HCT116 (cell line): ENCODE measurements at regions not wholly inside any gene's neighbourhood (a gene's known extent, or its start where the extent isn't known, plus 50 kb on each side); places are given as distances from the start of the nearest gene placed in this dataset.

Experiments
- ATF3 ChIP-seq: IDR thresholded peaks from 2 replicates; pipeline ENCODE4 v1.6.1; 2012
- EGR1 ChIP-seq: IDR thresholded peaks from 2 replicates; pipeline ENCODE4 v1.6.1; 2012; ENCODE audit warnings: low read depth
- EZH2 ChIP-seq: fragments of 200-600 bp; sonication (generic); IDR thresholded peaks from 2 replicates; pipeline ENCODE4 v1.6.1; 2017; ENCODE audit warnings: antibody characterized with exemption, mixed run types
- EZH2phosphoT487 ChIP-seq: fragments of 200-600 bp; IDR thresholded peaks from 2 replicates; pipeline ENCODE4 v1.6.1; 2018; ENCODE audit warnings: antibody characterized with exemption, borderline replicate concordance
- POLR2A ChIP-seq: IDR thresholded peaks from 2 replicates; pipeline ENCODE4 v1.7.0; 2011; ENCODE audit warnings: borderline replicate concordance; ENCODE audit not compliant: insufficient read depth, insufficient read length; ENCODE audit errors: extremely low read depth
- POLR2AphosphoS5 ChIP-seq: IDR thresholded peaks from 2 replicates; pipeline ENCODE4 v1.6.1; 2011; ENCODE audit warnings: mild to moderate bottlenecking, low read depth, low read length, moderate library complexity
- SIN3A ChIP-seq: IDR thresholded peaks from 2 replicates; pipeline ENCODE4 v1.6.1; 2012; ENCODE audit warnings: low read depth
- SRF ChIP-seq: IDR thresholded peaks from 2 replicates; pipeline ENCODE4 v1.6.1; 2012; ENCODE audit warnings: low read depth
- YY1 ChIP-seq: IDR thresholded peaks from 2 replicates; pipeline ENCODE4 v1.6.1; 2011; ENCODE audit warnings: low read length, low read depth, moderate library complexity, mild to moderate bottlenecking; ENCODE audit not compliant: insufficient replicate concordance; ENCODE audit errors: extremely low read depth
- ZFX ChIP-seq: fragments of 450-650 bp; IDR thresholded peaks from 2 replicates; pipeline ENCODE4 v1.6.1; 2017
- TF ChIP-seq, protein P1 (sequence below), 3 experiments: fragments of 200-600 bp in 1 of 3; sonication (generic) in 1 of 3; IDR thresholded peaks in 2 of 3; conservative IDR thresholded peaks in 1 of 3; 2 replicates each; pipeline ENCODE4 v1.5.1; 2012 to 2017; ENCODE audit warnings: low read depth in 2 of 3, low read length in 2 of 3, antibody characterized with exemption in 1 of 3, borderline replicate concordance in 1 of 3, control low read depth in 1 of 3, mild to moderate bottlenecking in 1 of 3, mixed read lengths in 1 of 3, mixed run types in 1 of 3, moderate library complexity in 1 of 3; ENCODE audit not compliant: insufficient read depth in 1 of 3
- TF ChIP-seq, protein P2 (sequence below): IDR thresholded peaks from 2 replicates; pipeline ENCODE4 v1.6.1; 2012

DNA sequence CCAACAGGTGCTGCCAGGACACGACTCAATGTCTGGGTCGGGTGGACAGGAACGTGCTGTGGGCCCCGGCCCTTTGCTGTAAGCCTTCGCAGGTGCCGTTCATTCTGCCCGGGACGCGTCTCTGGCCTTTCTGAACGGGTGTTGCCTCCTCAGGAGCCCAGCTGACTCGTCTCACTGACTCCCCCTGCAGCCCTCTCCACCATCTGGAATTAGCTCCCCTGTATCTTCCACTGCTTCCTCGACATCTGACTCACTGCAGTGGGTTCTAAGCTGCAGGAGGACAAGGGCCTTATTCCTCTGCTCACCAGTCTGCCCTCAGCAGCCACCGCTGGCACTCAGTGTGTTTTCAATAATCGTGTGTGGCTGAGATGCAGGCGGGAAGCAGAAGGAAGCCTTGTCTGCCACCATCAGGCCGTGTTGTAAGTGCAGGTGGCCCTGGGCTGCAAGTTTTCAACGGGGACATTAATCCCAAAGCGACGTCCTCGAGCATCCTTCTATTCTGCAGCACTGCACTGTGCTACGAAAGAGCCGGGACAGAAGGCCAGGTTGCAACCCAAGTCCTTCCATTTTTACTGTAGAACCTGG lies 256.2 kb downstream of the FOXL1 start:
- TF ChIP-seq, protein P1, sequence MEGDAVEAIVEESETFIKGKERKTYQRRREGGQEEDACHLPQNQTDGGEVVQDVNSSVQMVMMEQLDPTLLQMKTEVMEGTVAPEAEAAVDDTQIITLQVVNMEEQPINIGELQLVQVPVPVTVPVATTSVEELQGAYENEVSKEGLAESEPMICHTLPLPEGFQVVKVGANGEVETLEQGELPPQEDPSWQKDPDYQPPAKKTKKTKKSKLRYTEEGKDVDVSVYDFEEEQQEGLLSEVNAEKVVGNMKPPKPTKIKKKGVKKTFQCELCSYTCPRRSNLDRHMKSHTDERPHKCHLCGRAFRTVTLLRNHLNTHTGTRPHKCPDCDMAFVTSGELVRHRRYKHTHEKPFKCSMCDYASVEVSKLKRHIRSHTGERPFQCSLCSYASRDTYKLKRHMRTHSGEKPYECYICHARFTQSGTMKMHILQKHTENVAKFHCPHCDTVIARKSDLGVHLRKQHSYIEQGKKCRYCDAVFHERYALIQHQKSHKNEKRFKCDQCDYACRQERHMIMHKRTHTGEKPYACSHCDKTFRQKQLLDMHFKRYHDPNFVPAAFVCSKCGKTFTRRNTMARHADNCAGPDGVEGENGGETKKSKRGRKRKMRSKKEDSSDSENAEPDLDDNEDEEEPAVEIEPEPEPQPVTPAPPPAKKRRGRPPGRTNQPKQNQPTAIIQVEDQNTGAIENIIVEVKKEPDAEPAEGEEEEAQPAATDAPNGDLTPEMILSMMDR (IDR thresholded peaks at IDR 0.05 in 2 of 3, conservative IDR thresholded peaks at IDR 0.05 in 1 of 3; ENCODE audit: borderline replicate concordance in 1 of 3, insufficient read depth in 1 of 3, low read depth in 2 of 3, low read length in 2 of 3), result peak; percentile 48 to 81 (median 63)
- TF ChIP-seq SRF (no peak), ZFX (no peak), EZH2 (no peak), ATF3 (no peak), POLR2AphosphoS5 (no peak), EGR1 (no peak), EZH2phosphoT487 (no peak), POLR2A (no peak), SIN3A (no peak), YY1 (no peak)
- TF ChIP-seq, protein P2, sequence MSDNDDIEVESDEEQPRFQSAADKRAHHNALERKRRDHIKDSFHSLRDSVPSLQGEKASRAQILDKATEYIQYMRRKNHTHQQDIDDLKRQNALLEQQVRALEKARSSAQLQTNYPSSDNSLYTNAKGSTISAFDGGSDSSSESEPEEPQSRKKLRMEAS, result no peak
